ENCODE measurements at regions not wholly inside any gene's neighbourhood (a gene's known extent, or its start where the extent isn't known, plus 50 kb on each side); places are given as distances from the start of the nearest gene placed in this dataset.

DNA sequence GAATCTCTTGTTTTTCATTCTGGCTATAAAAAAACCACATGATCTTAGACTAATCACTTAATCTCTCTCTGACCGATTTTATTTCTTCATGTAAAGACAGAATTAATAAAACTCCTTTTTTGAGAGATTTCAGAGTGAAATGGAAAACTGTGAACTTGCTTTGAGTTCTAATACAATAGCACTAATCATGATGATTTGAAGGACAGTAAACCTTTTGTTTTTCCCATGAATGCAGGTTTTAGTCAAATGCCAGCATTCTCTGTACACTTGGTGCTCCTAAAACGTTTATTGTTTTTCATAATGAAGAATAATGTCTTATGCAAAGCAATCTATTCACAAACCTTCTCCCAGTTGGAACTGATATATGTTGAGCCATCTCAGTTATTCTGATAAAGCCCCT, 86.8 kb downstream of the SLC24A2 start:
- WGBS, 2 donors, result 53 to 61% methylated on average over 2 of the region's 2 CpGs
- Histone ChIP-seq H3K27me3 (no peaks in the 10 kb centered on the region), H3K9me3 (no peaks in the 10 kb centered on the region), H3K27ac (no peak overlapping the region), H3K36me3 (no peaks in the 10 kb centered on the region), H3K4me1 (no peaks in the 10 kb centered on the region), H3K4me3 (no peak overlapping the region)
- TF ChIP-seq CTCF (IDR thresholded peaks at IDR 0.05), result no peak
- no peak for TF ChIP-seq POLR2A (IDR thresholded peaks at IDR 0.05)
- no peak for TF ChIP-seq EP300 (IDR thresholded peaks at IDR 0.05)
- no peak for TF ChIP-seq POLR2AphosphoS5 (IDR thresholded peaks at IDR 0.05)
- intact Hi-C loops (cut with DNase I), result no loop called here
- no peak for DNase-seq

GRCh38 chr9:19701274-19701673, 87.6 kb downstream of the SLC24A2 start:
- intact Hi-C loops (cut with DNase I), result no loop called here
- no peak for TF ChIP-seq POLR2A (IDR thresholded peaks at IDR 0.05)
- no peak for TF ChIP-seq POLR2AphosphoS5 (IDR thresholded peaks at IDR 0.05)
- no peak for TF ChIP-seq CTCF (IDR thresholded peaks at IDR 0.05)
- no peak for TF ChIP-seq EP300 (IDR thresholded peaks at IDR 0.05)
- no peaks in the 10 kb centered on the region for H3K27me3 ChIP-seq
- no peak for DNase-seq
- no peaks in the 10 kb centered on the region for H3K4me1 ChIP-seq
- H3K9me3 ChIP-seq, result no peaks in the 10 kb centered on the region
- H3K27ac ChIP-seq, result no peak overlapping the region
- no peak overlapping the region for H3K4me3 ChIP-seq
- no peaks in the 10 kb centered on the region for H3K36me3 ChIP-seq
- WGBS, 2 donors, result 89% methylated on average over 6 of the region's 6 CpGs

- TF ChIP-seq EP300 (IDR thresholded peaks at IDR 0.05) (no peak), CTCF (IDR thresholded peaks at IDR 0.05) (no peak), POLR2AphosphoS5 (IDR thresholded peaks at IDR 0.05) (no peak), POLR2A (IDR thresholded peaks at IDR 0.05) (no peak)
- DNase-seq, result no peak
- Histone ChIP-seq H3K27ac (no peak overlapping the region), H3K36me3 (no peaks in the 10 kb centered on the region), H3K27me3 (no peaks in the 10 kb centered on the region), H3K4me3 (no peak overlapping the region), H3K4me1 (no peaks in the 10 kb centered on the region), H3K9me3 (no peaks in the 10 kb centered on the region)
- WGBS, 2 donors, result 45 to 63% methylated on average over 3 of the region's 3 CpGs
- intact Hi-C loops (cut with DNase I), result no loop called here
These were observed 88.1 kb downstream of the SLC24A2 start for GRCh38 chr9:19700699-19701098.

DNA sequence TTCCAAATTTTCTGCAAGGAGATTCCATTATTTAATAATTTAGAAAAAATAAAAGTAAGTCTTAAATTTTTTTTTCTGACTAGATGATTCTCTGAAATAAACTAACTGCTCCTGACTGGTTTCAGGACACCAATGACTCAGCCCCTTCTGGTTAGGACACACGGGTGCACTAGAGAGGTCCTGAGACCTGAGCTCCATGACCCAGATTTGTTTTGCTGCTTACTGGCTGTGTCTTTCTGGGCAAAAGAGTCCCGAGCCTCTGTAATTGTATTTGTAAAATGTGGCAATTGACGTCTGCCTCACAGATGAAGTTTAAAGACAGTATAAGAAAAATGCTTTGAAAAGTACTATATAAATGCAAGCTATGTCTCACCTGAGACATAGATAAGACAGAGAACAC, 89.1 kb downstream of the SLC24A2 start:
- DNase-seq, result no peak
- Histone ChIP-seq H3K27ac (no peak overlapping the region), H3K27me3 (no peaks in the 10 kb centered on the region), H3K36me3 (no peaks in the 10 kb centered on the region), H3K9me3 (no peaks in the 10 kb centered on the region), H3K4me3 (no peak overlapping the region), H3K4me1 (no peaks in the 10 kb centered on the region)
- TF ChIP-seq POLR2A (IDR thresholded peaks at IDR 0.05) (no peak), POLR2AphosphoS5 (IDR thresholded peaks at IDR 0.05) (no peak), CTCF (IDR thresholded peaks at IDR 0.05) (no peak), EP300 (IDR thresholded peaks at IDR 0.05) (no peak)
- 13 to 47% methylated on average over 3 of the region's 3 CpGs for WGBS, 2 donors
- intact Hi-C loops (cut with DNase I), result no loop called here

DNA sequence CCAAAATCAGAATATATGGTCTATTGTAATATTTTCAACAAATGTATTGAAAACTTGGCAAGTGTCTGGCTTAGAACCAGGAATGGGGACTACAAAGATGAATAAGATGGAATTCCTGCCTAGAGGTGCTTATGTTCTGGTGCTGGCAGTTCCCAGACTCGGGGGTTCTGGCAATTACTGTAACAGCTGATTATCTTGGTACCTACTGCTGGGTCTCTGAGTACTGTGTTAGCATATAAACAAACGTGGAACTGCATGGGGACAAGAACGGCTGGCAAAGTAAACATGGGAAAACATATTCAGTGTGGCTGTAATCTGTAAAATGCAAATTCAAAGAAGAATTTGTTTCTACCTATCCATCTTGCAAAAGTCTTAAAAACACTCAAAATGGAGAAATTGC, 89.9 kb downstream of the SLC24A2 start:
- Histone ChIP-seq H3K4me3 (no peak overlapping the region), H3K36me3 (no peaks in the 10 kb centered on the region), H3K27me3 (no peaks in the 10 kb centered on the region), H3K4me1 (no peaks in the 10 kb centered on the region), H3K9me3 (no peaks in the 10 kb centered on the region), H3K27ac (no peak overlapping the region)
- 17 to 45% methylated on average over 3 of the region's 3 CpGs for WGBS, 2 donors
- no peak for TF ChIP-seq POLR2AphosphoS5 (IDR thresholded peaks at IDR 0.05)
- no peak for TF ChIP-seq POLR2A (IDR thresholded peaks at IDR 0.05)
- no peak for TF ChIP-seq EP300 (IDR thresholded peaks at IDR 0.05)
- TF ChIP-seq CTCF (IDR thresholded peaks at IDR 0.05), result no peak
- DNase-seq, result no peak
- intact Hi-C loops (cut with DNase I), result no loop called here

Measured in sigmoid colon (tissue), 6 donors.